ENCODE measurements at regions not wholly inside any gene's neighbourhood (a gene's known extent, or its start where the extent isn't known, plus 50 kb on each side); places are given as distances from the start of the nearest gene placed in this dataset.
A peak's percentile ranks its signal among the peaks of the same experiment; 100 is the strongest.
"Not testable (repeated sequence)": the region's sequence is repeated elsewhere in the genome, so short reads cannot be mapped to it uniquely, and the experiment has no call there.

DNA sequence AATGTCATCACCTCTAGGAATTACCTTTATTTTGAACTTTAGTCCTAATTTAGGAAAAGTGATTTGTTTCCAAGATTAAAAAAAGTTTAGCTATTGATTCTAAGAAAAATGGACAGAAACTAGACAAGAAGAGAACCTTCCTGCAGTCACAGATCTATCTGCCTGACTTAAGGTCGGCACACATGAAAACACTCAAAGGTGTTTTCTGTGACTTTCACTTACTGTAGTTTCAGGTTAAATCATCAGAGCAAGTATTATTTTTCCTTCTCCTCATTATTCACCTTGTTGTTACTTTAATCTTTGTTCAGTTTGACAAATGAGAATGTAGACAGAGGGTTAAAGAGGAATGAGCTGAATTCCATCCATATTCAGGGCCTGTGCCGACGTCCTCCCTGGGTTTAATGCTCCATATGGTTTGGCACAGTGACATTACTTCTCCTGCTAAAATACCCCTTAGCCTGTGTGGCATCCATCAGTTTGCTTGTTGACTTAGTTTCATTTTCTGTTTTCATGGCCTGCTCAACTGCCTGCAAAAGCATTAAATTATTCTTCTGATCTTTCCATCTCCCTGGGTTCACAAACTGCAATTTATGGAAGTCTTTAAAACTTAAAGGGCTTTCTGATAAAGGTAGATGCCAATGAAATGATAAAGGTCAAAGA, 352.7 kb downstream of the NKX6-1 start (continued):
- TF ChIP-seq, protein P1, sequence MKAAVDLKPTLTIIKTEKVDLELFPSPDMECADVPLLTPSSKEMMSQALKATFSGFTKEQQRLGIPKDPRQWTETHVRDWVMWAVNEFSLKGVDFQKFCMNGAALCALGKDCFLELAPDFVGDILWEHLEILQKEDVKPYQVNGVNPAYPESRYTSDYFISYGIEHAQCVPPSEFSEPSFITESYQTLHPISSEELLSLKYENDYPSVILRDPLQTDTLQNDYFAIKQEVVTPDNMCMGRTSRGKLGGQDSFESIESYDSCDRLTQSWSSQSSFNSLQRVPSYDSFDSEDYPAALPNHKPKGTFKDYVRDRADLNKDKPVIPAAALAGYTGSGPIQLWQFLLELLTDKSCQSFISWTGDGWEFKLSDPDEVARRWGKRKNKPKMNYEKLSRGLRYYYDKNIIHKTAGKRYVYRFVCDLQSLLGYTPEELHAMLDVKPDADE (IDR thresholded peaks at IDR 0.05), result no peak
- no peak for TF ChIP-seq STAT1 (IDR thresholded peaks at IDR 0.05; ENCODE audit: unreplicated experiment)
- TF ChIP-seq POLR2AphosphoS5 (IDR thresholded peaks at IDR 0.05; ENCODE audit: low read depth), result no peak
- TF ChIP-seq, protein P2, sequence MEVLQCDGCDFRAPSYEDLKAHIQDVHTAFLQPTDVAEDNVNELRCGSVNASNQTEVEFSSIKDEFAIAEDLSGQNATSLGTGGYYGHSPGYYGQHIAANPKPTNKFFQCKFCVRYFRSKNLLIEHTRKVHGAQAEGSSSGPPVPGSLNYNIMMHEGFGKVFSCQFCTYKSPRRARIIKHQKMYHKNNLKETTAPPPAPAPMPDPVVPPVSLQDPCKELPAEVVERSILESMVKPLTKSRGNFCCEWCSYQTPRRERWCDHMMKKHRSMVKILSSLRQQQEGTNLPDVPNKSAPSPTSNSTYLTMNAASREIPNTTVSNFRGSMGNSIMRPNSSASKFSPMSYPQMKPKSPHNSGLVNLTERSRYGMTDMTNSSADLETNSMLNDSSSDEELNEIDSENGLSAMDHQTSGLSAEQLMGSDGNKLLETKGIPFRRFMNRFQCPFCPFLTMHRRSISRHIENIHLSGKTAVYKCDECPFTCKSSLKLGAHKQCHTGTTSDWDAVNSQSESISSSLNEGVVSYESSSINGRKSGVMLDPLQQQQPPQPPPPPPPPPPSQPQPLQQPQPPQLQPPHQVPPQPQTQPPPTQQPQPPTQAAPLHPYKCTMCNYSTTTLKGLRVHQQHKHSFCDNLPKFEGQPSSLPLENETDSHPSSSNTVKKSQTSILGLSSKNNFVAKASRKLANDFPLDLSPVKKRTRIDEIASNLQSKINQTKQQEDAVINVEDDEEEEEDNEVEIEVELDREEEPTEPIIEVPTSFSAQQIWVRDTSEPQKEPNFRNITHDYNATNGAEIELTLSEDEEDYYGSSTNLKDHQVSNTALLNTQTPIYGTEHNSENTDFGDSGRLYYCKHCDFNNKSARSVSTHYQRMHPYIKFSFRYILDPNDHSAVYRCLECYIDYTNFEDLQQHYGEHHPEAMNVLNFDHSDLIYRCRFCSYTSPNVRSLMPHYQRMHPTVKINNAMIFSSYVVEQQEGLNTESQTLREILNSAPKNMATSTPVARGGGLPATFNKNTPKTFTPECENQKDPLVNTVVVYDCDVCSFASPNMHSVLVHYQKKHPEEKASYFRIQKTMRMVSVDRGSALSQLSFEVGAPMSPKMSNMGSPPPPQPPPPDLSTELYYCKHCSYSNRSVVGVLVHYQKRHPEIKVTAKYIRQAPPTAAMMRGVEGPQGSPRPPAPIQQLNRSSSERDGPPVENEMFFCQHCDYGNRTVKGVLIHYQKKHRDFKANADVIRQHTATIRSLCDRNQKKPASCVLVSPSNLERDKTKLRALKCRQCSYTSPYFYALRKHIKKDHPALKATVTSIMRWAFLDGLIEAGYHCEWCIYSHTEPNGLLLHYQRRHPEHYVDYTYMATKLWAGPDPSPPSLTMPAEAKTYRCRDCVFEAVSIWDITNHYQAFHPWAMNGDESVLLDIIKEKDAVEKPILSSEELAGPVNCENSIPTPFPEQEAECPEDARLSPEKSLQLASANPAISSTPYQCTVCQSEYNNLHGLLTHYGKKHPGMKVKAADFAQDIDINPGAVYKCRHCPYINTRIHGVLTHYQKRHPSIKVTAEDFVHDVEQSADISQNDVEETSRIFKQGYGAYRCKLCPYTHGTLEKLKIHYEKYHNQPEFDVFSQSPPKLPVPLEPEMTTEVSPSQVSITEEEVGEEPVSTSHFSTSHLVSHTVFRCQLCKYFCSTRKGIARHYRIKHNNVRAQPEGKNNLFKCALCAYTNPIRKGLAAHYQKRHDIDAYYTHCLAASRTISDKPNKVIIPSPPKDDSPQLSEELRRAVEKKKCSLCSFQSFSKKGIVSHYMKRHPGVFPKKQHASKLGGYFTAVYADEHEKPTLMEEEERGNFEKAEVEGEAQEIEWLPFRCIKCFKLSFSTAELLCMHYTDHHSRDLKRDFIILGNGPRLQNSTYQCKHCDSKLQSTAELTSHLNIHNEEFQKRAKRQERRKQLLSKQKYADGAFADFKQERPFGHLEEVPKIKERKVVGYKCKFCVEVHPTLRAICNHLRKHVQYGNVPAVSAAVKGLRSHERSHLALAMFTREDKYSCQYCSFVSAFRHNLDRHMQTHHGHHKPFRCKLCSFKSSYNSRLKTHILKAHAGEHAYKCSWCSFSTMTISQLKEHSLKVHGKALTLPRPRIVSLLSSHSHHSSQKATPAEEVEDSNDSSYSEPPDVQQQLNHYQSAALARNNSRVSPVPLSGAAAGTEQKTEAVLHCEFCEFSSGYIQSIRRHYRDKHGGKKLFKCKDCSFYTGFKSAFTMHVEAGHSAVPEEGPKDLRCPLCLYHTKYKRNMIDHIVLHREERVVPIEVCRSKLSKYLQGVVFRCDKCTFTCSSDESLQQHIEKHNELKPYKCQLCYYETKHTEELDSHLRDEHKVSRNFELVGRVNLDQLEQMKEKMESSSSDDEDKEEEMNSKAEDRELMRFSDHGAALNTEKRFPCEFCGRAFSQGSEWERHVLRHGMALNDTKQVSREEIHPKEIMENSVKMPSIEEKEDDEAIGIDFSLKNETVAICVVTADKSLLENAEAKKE (CRISPR knock-in tag; IDR thresholded peaks at IDR 0.05), result no peak

DNA sequence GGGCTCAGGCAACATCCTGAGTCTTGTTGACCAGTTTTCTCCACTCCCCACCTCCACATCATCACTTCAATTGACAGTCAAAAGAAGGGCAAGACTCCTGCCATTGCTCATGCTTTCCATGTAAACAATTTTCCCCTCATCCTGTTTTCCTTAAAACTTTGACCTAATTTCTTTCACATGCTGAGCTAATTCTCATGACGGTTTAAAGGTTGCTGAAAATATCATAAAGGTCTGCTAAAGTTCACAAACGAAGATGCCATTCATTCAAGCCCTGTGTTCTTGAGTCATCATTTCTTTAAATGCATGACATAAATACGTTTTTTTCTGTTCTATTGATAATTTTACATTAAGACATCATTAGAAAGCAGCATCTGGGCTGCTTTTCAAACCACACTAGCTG, 353.9 kb downstream of the NKX6-1 start:
- H3K4me3 Mint-ChIP-seq, result no peak overlapping the region
- H2AFZ ChIP-seq, result no peak overlapping the region

GRCh38 chr4:84126911-84127310, 372.2 kb downstream of the NKX6-1 start:
- not testable (repeated sequence) for H4K20me1 ChIP-seq (replicated peaks; ENCODE audit: insufficient read depth); H3K36me3 ChIP-seq (ENCODE audit: insufficient read depth); ATAC-seq; H3K36me3 Mint-ChIP-seq (ENCODE audit: low read depth); H3K9me2 ChIP-seq (ENCODE audit: insufficient read depth); H3K27ac ChIP-seq (ENCODE audit: low read depth); H3F3A ChIP-seq (replicated peaks; ENCODE audit: low read depth); H3K79me2 ChIP-seq (replicated peaks; ENCODE audit: insufficient read depth); H3K27me3 ChIP-seq (ENCODE audit: insufficient read depth); H3K9me3 Mint-ChIP-seq; H3K4me1 ChIP-seq (ENCODE audit: insufficient read depth); H3K27me3 Mint-ChIP-seq (ENCODE audit: insufficient read depth, low read depth, poor library complexity)
- peak overlapping the region; percentile 67 for H3K4me3 ChIP-seq
- H3K4me1 Mint-ChIP-seq, result peaks cover 10% of the 10 kb centered on the region
- H3K4me2 ChIP-seq, result peak overlapping the region; percentile 83
- H3K4me3 Mint-ChIP-seq, result peak overlapping the region; percentile 66
- DNase-seq (ENCODE audit: low spot score), result peak; percentile 43
- H2AFZ ChIP-seq, result peak overlapping the region; percentile 97; the same call in 1 of the 2 replicates
- H3K27ac Mint-ChIP-seq, result peak overlapping the region; percentile 53

More for the DNA sequence above, 353.9 kb downstream of the NKX6-1 start:
- Histone ChIP-seq H3K36me3 (ENCODE audit: insufficient read depth) (no peaks in the 10 kb centered on the region), H3K27ac (ENCODE audit: low read depth) (no peak overlapping the region), H3K27me3 (ENCODE audit: insufficient read depth) (no peaks in the 10 kb centered on the region), H3K4me1 (ENCODE audit: insufficient read depth) (no peaks in the 10 kb centered on the region), H3F3A (replicated peaks; ENCODE audit: low read depth) (no peaks in the 10 kb centered on the region), H4K20me1 (replicated peaks; ENCODE audit: insufficient read depth) (no peaks in the 10 kb centered on the region), H3K4me3 (no peak overlapping the region), H3K79me2 (replicated peaks; ENCODE audit: insufficient read depth) (no peaks in the 10 kb centered on the region), H3K9me2 (ENCODE audit: insufficient read depth) (no peaks in the 10 kb centered on the region), H3K4me2 (no peak overlapping the region)
- no peak for ATAC-seq
- no peaks in the 10 kb centered on the region for H3K36me3 Mint-ChIP-seq (ENCODE audit: low read depth)
- no peak for DNase-seq (ENCODE audit: low spot score)
- no peaks in the 10 kb centered on the region; the same call in 2 of the 3 replicates for H3K9me3 Mint-ChIP-seq
- H3K27me3 Mint-ChIP-seq (ENCODE audit: insufficient read depth, low read depth, poor library complexity), result peaks cover 2% of the 10 kb centered on the region
- H3K27ac Mint-ChIP-seq, result no peak overlapping the region
- TF ChIP-seq ZNF331 (CRISPR knock-in tag; IDR thresholded peaks at IDR 0.05; ENCODE audit: low read depth), result no peak
- no peaks in the 10 kb centered on the region for H3K4me1 Mint-ChIP-seq

Measured in GM23338 (cell line).